C4-2B (cell line): ENCODE measurements at regions not wholly inside any gene's neighbourhood (a gene's known extent, or its start where the extent isn't known, plus 50 kb on each side); places are given as distances from the start of the nearest gene placed in this dataset.

Experiments
- H3K27ac ChIP-seq: fragments of 450-650 bp; 2 replicates; pipeline ENCODE4 v1.5.1; 2017
- ZFX ChIP-seq: fragments of 450-650 bp; IDR thresholded peaks from 2 replicates; pipeline ENCODE4 v1.6.1; 2017
- TF ChIP-seq, protein P1 (sequence below): fragments of 450-650 bp; conservative IDR thresholded peaks from 2 replicates; pipeline ENCODE4 v1.5.1; 2017; ENCODE audit warnings: mild to moderate bottlenecking

DNA sequence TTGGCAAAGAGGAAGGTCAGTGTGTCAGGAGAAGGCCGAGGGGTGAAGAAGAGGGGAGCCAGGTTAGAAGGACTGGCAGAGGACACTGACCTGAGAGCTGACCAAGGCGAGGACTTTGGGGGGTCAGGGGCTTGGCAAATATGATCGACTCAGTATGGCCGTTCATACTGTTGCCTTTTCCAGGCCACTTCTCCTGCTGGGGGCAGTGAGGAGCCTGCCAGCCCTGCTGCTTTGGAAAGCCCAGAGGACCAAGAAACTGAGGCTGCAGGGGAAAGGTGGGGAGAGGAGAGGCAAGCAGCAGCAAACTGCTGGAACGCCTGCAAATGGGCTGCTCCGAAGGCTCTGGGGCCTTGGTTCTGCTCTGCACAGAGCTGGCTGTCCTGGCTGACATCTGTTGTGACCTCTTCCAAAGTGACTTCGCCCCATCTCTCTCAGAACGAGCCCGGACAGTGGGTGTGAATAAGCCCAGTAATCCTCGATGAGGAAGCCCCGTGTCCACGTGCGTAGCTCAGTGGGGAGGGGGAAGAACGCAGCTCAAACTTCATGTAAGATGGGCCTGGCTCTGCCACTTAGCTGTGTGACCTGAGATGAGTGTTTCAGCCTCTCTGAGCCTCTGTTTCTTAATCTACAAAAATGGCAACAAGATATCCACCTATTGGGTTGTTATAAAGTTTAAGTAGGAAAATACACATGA lies 111.3 kb downstream of the SALL1 start:
- no peak overlapping the region for H3K27ac ChIP-seq
- TF ChIP-seq ZFX: no peak
- TF ChIP-seq, protein P1, sequence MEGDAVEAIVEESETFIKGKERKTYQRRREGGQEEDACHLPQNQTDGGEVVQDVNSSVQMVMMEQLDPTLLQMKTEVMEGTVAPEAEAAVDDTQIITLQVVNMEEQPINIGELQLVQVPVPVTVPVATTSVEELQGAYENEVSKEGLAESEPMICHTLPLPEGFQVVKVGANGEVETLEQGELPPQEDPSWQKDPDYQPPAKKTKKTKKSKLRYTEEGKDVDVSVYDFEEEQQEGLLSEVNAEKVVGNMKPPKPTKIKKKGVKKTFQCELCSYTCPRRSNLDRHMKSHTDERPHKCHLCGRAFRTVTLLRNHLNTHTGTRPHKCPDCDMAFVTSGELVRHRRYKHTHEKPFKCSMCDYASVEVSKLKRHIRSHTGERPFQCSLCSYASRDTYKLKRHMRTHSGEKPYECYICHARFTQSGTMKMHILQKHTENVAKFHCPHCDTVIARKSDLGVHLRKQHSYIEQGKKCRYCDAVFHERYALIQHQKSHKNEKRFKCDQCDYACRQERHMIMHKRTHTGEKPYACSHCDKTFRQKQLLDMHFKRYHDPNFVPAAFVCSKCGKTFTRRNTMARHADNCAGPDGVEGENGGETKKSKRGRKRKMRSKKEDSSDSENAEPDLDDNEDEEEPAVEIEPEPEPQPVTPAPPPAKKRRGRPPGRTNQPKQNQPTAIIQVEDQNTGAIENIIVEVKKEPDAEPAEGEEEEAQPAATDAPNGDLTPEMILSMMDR: no peak

DNA sequence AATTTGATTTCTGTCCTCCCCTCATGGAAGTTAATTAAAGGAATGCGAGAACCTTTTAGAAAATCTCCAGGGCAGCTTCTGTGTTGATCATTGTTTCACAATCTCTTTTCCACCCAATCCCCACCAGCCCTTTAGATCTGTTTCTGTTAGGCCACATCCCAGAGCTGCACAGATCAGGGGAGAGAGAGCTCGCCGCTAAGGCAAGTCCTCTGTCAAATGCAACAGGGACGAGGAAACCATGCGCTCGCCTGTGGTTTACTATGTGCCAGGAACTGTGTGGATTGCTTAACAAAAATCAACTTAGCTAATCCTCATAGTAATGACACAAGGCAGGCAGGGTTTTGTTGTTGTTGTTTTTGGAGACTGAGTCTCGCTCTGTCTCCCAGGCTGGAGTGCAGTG lies 115.4 kb downstream of the SALL1 start:
- TF ChIP-seq, protein P1: no peak
- no peak for TF ChIP-seq ZFX
- no peak overlapping the region for H3K27ac ChIP-seq

DNA sequence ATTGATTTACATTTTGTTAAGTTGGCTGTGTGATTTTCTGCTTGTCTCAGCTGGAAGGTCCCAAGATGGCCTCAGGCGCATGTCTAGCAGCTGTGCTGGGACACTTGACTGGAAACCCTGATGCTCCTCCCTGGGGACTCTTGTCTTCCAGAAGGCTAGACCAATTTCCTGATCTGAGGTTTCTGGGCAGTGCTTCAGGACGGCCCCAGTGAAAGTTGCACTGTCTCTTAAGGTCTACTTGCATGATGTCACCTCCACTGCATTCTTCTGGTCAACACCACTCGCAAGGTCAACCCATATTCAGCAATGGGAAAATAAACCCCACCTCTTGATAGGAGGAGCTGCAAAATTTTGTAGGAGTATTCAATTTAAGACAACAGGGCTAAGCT lies 116.0 kb downstream of the SALL1 start:
- no peak for TF ChIP-seq ZFX
- TF ChIP-seq, protein P1: no peak
- no peak overlapping the region for H3K27ac ChIP-seq

DNA sequence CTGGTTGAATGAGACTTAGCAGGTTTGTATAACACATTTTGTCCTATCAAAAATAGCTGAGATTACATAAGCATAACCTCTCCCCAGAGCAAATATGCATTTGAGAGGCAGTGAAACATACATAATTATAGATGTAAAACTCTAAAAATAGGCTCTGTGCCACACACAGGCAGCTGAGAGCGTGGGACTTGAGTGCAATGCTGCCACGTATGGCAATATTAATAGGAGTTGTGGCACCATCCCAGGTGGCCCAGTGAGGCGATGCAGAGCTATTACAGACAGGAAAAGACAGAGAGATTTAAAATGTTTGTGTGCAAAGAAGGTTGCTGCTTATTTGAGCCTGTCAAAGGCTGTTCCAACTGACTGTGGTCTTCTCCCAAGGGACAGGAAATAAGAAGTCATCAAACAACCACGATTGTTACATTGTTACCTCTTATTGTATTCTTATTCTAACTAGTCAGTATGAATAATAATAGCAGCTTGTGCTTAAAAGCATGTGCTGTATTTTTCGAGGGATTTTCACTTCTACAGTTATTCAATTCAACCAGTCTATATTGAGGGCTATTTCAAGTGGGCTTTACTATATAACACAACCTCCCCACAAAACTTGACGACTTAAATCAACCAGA lies 116.5 kb downstream of the SALL1 start:
- TF ChIP-seq, protein P1: no peak
- TF ChIP-seq ZFX: no peak
- H3K27ac ChIP-seq: no peak overlapping the region

DNA sequence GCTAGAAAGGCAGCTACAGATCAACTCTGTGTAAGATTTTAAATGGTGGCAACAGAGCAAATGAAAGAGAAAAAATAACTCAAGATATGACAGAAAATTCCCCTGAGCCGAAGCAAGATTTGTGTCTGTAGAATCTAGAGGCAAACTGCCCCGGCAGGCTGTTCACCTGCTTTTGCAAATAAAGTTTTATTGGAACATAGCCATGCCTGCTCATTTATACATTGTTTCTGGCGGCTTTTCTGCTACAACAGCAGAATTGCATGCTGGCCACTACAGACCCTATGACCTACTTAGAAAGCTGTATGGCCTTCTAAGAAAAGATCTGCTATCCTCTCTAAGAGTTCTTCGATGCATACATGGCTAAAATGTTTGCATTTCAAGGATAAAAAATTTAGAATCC lies 119.5 kb downstream of the SALL1 start:
- no peak overlapping the region for H3K27ac ChIP-seq
- TF ChIP-seq, protein P1: no peak
- TF ChIP-seq ZFX: no peak

DNA sequence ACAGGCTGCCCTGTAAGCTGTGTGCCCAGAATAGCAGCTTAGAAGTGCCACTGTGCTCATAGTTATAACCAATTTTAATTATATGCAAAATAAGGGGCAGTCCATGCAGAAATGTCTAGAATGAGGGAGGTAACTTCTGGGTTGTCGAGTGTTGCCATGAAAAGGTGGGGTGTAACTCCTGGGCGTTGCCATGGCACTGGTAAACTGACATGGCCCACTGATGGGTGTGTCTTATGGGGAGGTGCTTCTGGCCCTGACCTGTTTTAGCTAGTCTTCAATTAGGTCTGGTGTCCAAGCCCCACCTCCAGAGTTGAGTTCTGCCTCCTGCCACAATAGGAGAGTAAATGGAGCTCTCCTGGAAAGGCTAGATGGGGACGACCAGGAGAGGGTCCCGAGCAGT lies 120.6 kb downstream of the SALL1 start:
- no peak for TF ChIP-seq ZFX
- TF ChIP-seq, protein P1: no peak
- no peak overlapping the region for H3K27ac ChIP-seq

DNA sequence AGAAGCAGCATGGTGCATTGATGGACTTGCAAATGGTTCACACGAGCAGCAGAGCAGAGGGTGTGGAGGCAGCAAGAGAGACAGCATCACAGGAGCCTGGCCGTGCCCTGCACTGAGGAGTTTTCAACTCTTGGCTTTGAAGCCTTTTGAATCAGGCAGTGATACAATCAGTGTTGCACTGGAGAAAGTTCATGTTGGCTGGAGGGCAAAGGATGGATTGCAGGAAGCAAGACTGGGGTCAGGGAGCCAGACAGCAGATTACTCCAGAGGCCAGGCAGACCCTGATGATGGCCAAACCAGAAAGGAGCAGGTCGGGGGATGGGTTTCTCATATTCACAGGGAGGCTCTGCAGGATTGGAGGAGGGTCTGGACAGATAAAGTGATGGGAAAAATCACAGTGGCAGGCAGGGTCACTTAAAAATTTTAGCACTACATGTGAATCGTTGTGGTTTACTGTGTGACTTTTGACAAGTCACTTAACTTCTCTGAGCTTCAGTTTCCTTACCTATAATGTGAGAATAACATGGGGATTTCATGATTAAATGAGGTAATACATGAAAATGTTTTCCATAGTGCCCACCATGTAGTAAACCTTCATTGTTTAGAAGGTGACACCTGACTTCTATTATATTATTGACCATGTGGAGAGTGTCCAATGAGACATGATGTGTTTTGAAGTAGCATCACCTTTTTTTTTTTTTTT lies 125.3 kb downstream of the SALL1 start:
- H3K27ac ChIP-seq: no peak overlapping the region

More for the DNA sequence above, 125.3 kb downstream of the SALL1 start:
- TF ChIP-seq ZFX: no peak
- TF ChIP-seq, protein P1: no peak
